Duodenal mucosa (tissue), 2 donors: ENCODE measurements at regions not wholly inside any gene's neighbourhood (a gene's known extent, or its start where the extent isn't known, plus 50 kb on each side); places are given as distances from the start of the nearest gene placed in this dataset.

Source experiments
- H3K27ac ChIP-seq: one replicate; pipeline ENCODE4 v1.7.0; 2013; ENCODE audit warnings: low read depth, low read length
- H3K27me3 ChIP-seq, 2 donors: one replicate each; pipeline ENCODE4 v1.7.0; 2013; ENCODE audit warnings: low read length in 2 of 2, control low read depth in 1 of 2; ENCODE audit not compliant: insufficient read depth in 2 of 2, control insufficient read depth in 1 of 2
- H3K36me3 ChIP-seq, 2 donors: one replicate each; pipeline ENCODE4 v1.7.0; 2013; ENCODE audit warnings: low read length in 2 of 2, control low read depth in 1 of 2; ENCODE audit not compliant: insufficient read depth in 2 of 2, control insufficient read depth in 1 of 2
- H3K4me1 ChIP-seq, 2 donors: one replicate each; pipeline ENCODE4 v1.7.0; 2013; ENCODE audit warnings: low read length in 2 of 2, control low read depth in 1 of 2; ENCODE audit not compliant: insufficient read depth in 2 of 2, control insufficient read depth in 1 of 2
- H3K4me3 ChIP-seq, 2 donors: one replicate each; pipeline ENCODE4 v1.7.0; 2013; ENCODE audit warnings: low read length in 2 of 2, low read depth in 1 of 2
- H3K9ac ChIP-seq, 2 donors: one replicate each; pipeline ENCODE4 v1.7.0; 2013; ENCODE audit warnings: low read length in 2 of 2, low read depth in 1 of 2
- H3K9me3 ChIP-seq, 2 donors: one replicate each; pipeline ENCODE4 v1.7.0; 2013; ENCODE audit warnings: low read length in 2 of 2, control low read depth in 1 of 2; ENCODE audit not compliant: control insufficient read depth in 1 of 2

- no peak overlapping the region for H3K9ac ChIP-seq
- no peaks in the 10 kb centered on the region for H3K9me3 ChIP-seq
- H3K4me1 ChIP-seq, result no peaks in the 10 kb centered on the region
- H3K27me3 ChIP-seq, result no peaks in the 10 kb centered on the region
- no peak overlapping the region for H3K27ac ChIP-seq
- H3K36me3 ChIP-seq, result no peaks in the 10 kb centered on the region
- no peak overlapping the region for H3K4me3 ChIP-seq
These were observed 528.2 kb upstream of the CBLB start for GRCh38 chr3:106397006-106397405.

- Histone ChIP-seq H3K27ac (no peak overlapping the region), H3K9ac (no peak overlapping the region), H3K4me1 (no peaks in the 10 kb centered on the region), H3K36me3 (no peaks in the 10 kb centered on the region), H3K9me3 (no peaks in the 10 kb centered on the region), H3K4me3 (no peak overlapping the region), H3K27me3 (no peaks in the 10 kb centered on the region)
These were observed 530.2 kb upstream of the CBLB start for GRCh38 chr3:106398891-106399600.

- no peaks in the 10 kb centered on the region for H3K4me1 ChIP-seq
- no peaks in the 10 kb centered on the region for H3K36me3 ChIP-seq
- H3K27me3 ChIP-seq, result no peaks in the 10 kb centered on the region
- H3K27ac ChIP-seq, result no peak overlapping the region
- H3K4me3 ChIP-seq, result no peak overlapping the region
- H3K9me3 ChIP-seq, result no peaks in the 10 kb centered on the region
- H3K9ac ChIP-seq, result no peak overlapping the region
These were observed 530.9 kb upstream of the CBLB start for GRCh38 chr3:106399761-106400160.

- H3K36me3 ChIP-seq, result no peaks in the 10 kb centered on the region
- H3K4me1 ChIP-seq, result no peaks in the 10 kb centered on the region
- no peak overlapping the region for H3K9ac ChIP-seq
- H3K27ac ChIP-seq, result no peak overlapping the region
- no peaks in the 10 kb centered on the region for H3K27me3 ChIP-seq
- no peaks in the 10 kb centered on the region for H3K9me3 ChIP-seq
- no peak overlapping the region for H3K4me3 ChIP-seq
These were observed 533.1 kb upstream of the CBLB start for GRCh38 chr3:106401666-106402490.

GRCh38 chr3:106403371-106404145 lies 534.7 kb upstream of the CBLB start:
- Histone ChIP-seq H3K4me1 (no peaks in the 10 kb centered on the region), H3K27me3 (no peaks in the 10 kb centered on the region), H3K9me3 (no peaks in the 10 kb centered on the region), H3K9ac (no peak overlapping the region), H3K36me3 (no peaks in the 10 kb centered on the region), H3K27ac (no peak overlapping the region), H3K4me3 (no peak overlapping the region)

- H3K36me3 ChIP-seq, result no peaks in the 10 kb centered on the region
- H3K4me1 ChIP-seq, result no peaks in the 10 kb centered on the region
- peaks cover 0 to 3% of the 10 kb centered on the region in 2 donors for H3K9me3 ChIP-seq
- no peaks in the 10 kb centered on the region for H3K27me3 ChIP-seq
- H3K4me3 ChIP-seq, result no peak overlapping the region
- H3K9ac ChIP-seq, result no peak overlapping the region
- H3K27ac ChIP-seq, result no peak overlapping the region
These were observed 544.9 kb upstream of the CBLB start for GRCh38 chr3:106413683-106414082.

GRCh38 chr3:106420628-106421027 lies 551.8 kb upstream of the CBLB start:
- Histone ChIP-seq H3K9ac (no peak overlapping the region), H3K27me3 (no peaks in the 10 kb centered on the region), H3K36me3 (no peaks in the 10 kb centered on the region), H3K4me3 (no peak overlapping the region), H3K4me1 (no peaks in the 10 kb centered on the region), H3K9me3 (no peaks in the 10 kb centered on the region), H3K27ac (no peak overlapping the region)

GRCh38 chr3:106421426-106421825 lies 552.6 kb upstream of the CBLB start:
- H3K27me3 ChIP-seq, result no peaks in the 10 kb centered on the region
- no peak overlapping the region for H3K27ac ChIP-seq
- no peaks in the 10 kb centered on the region for H3K4me1 ChIP-seq
- no peak overlapping the region for H3K4me3 ChIP-seq
- no peaks in the 10 kb centered on the region for H3K9me3 ChIP-seq
- H3K36me3 ChIP-seq, result no peaks in the 10 kb centered on the region
- H3K9ac ChIP-seq, result no peak overlapping the region

GRCh38 chr3:106421909-106422308 lies 553.1 kb upstream of the CBLB start:
- no peaks in the 10 kb centered on the region for H3K4me1 ChIP-seq
- H3K27ac ChIP-seq, result no peak overlapping the region
- H3K4me3 ChIP-seq, result no peak overlapping the region
- H3K27me3 ChIP-seq, result no peaks in the 10 kb centered on the region
- H3K36me3 ChIP-seq, result no peaks in the 10 kb centered on the region
- no peak overlapping the region for H3K9ac ChIP-seq
- H3K9me3 ChIP-seq, result no peaks in the 10 kb centered on the region
